ENCODE measurements at regions not wholly inside any gene's neighbourhood (a gene's known extent, or its start where the extent isn't known, plus 50 kb on each side); places are given as distances from the start of the nearest gene placed in this dataset.

DNA sequence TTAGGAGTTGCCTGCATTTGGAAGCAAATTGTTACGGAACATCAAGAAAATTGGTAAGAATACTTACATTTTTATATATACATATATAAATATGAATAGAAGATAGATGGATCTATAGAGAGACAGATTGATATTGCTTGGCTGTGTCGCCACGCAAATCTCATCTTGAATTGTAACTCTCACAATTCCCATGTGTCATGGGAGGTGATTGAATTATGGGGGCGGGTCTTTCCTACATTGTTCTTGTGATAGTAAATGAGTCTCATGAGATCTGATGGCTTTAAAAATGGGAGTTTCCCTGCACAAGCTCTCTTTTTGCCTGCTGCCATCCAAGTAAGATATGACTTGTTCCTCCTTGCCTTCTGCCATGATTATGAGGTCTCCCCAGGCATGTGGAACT is 180.8 kb upstream of the HEY2 start:
- intact Hi-C loops (cut with micrococcal nuclease) = loop anchor here (10.0 kb wide), 1 partner anchor 396 kb away; no protein-coding TSS in a partner anchor
- no peaks in the 10 kb centered on the region for H3K9me1 ChIP-seq (ENCODE audit: insufficient read depth, low read length)
- in situ Hi-C loops (cut with MboI; ENCODE audit: low sequenced_read_pairs) = no loop called here
- no peak overlapping the region for H3K56ac ChIP-seq (ENCODE audit: extremely low read depth, insufficient read depth, low read length)
- BruUV-seq (replicated peaks) = no TSS peak
- DNase-seq (no peak), ATAC-seq (ENCODE audit: low read depth) (no peak)
- no peak overlapping the region for H2BK20ac ChIP-seq (ENCODE audit: low read depth, low read length)
- no peak overlapping the region for H3K18ac ChIP-seq (ENCODE audit: low read depth, low read length)
- POLR2A ChIA-PET (ENCODE audit: unreplicated experiment) = no interaction called here
- H2BK120ac ChIP-seq (ENCODE audit: low read depth, low read length) = no peak overlapping the region
- no peaks in the 10 kb centered on the region for H4K20me1 ChIP-seq (ENCODE audit: insufficient read depth, low read length)
- WGBS, 2 experiments (ENCODE audit: extremely low coverage in 2 of 2, insufficient read length in 1 of 2) = no CpG with 5 or more reads among the region's 4 CpGs
- no peak overlapping the region for H3K9ac ChIP-seq (ENCODE audit: low read depth, low read length)
- H3K27ac ChIP-seq (ENCODE audit: insufficient read depth, low read length) = no peak overlapping the region
- H2BK5ac ChIP-seq (ENCODE audit: low read depth, low read length, poor library complexity, severe bottlenecking) = no peak overlapping the region
- no peaks in the 10 kb centered on the region for H3K4me1 ChIP-seq (ENCODE audit: control insufficient read depth, insufficient read depth, low read length)
- no peak overlapping the region for H3K4ac ChIP-seq (ENCODE audit: low read depth, low read length)
- no peaks in the 10 kb centered on the region for H3K36me3 ChIP-seq (ENCODE audit: control insufficient read depth, insufficient read depth, low read length)
- H3K4me3 ChIP-seq (ENCODE audit: insufficient read depth, low read depth, low read length) = no peak overlapping the region
- no peak overlapping the region for H3K4me2 ChIP-seq (ENCODE audit: low read depth, low read length)
- H3K27me3 ChIP-seq (ENCODE audit: control insufficient read depth, insufficient read depth, low read length) = no peaks in the 10 kb centered on the region
- TF ChIP-seq MAZ (IDR thresholded peaks at IDR 0.05; ENCODE audit: borderline replicate concordance, low read depth, low read length) (no peak), CEBPB (IDR thresholded peaks at IDR 0.05; ENCODE audit: low read depth, low read length) (no peak), RAD21 (IDR thresholded peaks at IDR 0.05; ENCODE audit: low read length) (no peak), FOS (IDR thresholded peaks at IDR 0.05; ENCODE audit: low read depth, low read length) (no peak), POLR2A (IDR thresholded peaks at IDR 0.05; ENCODE audit: low read depth, low read length) (no peak), MAFK (IDR thresholded peaks at IDR 0.05; ENCODE audit: low read depth, low read length) (no peak), BHLHE40 (IDR thresholded peaks at IDR 0.05; ENCODE audit: low read depth, low read length) (no peak), NFE2L2 (IDR thresholded peaks at IDR 0.05; ENCODE audit: low read depth, low read length) (no peak), RFX5 (IDR thresholded peaks at IDR 0.05; ENCODE audit: low read depth, low read length) (no peak), ELK1 (IDR thresholded peaks at IDR 0.05; ENCODE audit: borderline replicate concordance, low read depth, low read length) (no peak), SMC3 (IDR thresholded peaks at IDR 0.05; ENCODE audit: low read depth, low read length) (no peak), RCOR1 (IDR thresholded peaks at IDR 0.05; ENCODE audit: insufficient replicate concordance, low read length) (no peak), CHD1 (IDR thresholded peaks at IDR 0.05; ENCODE audit: low read depth, low read length) (no peak), MXI1 (IDR thresholded peaks at IDR 0.05; ENCODE audit: borderline replicate concordance, low read depth, low read length) (no peak)
- TF ChIP-seq, protein P1, sequence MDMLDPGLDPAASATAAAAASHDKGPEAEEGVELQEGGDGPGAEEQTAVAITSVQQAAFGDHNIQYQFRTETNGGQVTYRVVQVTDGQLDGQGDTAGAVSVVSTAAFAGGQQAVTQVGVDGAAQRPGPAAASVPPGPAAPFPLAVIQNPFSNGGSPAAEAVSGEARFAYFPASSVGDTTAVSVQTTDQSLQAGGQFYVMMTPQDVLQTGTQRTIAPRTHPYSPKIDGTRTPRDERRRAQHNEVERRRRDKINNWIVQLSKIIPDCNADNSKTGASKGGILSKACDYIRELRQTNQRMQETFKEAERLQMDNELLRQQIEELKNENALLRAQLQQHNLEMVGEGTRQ (IDR thresholded peaks at IDR 0.05; ENCODE audit: low read depth, low read length) = no peak
- TF ChIP-seq, protein P2, sequence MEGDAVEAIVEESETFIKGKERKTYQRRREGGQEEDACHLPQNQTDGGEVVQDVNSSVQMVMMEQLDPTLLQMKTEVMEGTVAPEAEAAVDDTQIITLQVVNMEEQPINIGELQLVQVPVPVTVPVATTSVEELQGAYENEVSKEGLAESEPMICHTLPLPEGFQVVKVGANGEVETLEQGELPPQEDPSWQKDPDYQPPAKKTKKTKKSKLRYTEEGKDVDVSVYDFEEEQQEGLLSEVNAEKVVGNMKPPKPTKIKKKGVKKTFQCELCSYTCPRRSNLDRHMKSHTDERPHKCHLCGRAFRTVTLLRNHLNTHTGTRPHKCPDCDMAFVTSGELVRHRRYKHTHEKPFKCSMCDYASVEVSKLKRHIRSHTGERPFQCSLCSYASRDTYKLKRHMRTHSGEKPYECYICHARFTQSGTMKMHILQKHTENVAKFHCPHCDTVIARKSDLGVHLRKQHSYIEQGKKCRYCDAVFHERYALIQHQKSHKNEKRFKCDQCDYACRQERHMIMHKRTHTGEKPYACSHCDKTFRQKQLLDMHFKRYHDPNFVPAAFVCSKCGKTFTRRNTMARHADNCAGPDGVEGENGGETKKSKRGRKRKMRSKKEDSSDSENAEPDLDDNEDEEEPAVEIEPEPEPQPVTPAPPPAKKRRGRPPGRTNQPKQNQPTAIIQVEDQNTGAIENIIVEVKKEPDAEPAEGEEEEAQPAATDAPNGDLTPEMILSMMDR (conservative IDR thresholded peaks at IDR 0.05; ENCODE audit: low read depth, low read length) = no peak
- no peak overlapping the region for H4K5ac ChIP-seq (ENCODE audit: low read depth, low read length)
- no peak overlapping the region for H2AK5ac ChIP-seq (ENCODE audit: low read depth, low read length)
- H4K91ac ChIP-seq (ENCODE audit: insufficient read depth, low read depth, low read length) = no peak overlapping the region
- no peak overlapping the region for H2AFZ ChIP-seq (replicated peaks; ENCODE audit: low read length, poor library complexity)
- no peaks in the 10 kb centered on the region for H3K79me1 ChIP-seq (ENCODE audit: low read depth in 1 of 2, low read length in 2 of 2)
- no peak overlapping the region for H2BK15ac ChIP-seq (ENCODE audit: low read depth, low read length)
- no peak overlapping the region for H3K14ac ChIP-seq (replicated peaks; ENCODE audit: low read depth, low read length)
- H3K23ac ChIP-seq (ENCODE audit: low read depth, low read length) = no peak overlapping the region
- H4K8ac ChIP-seq (ENCODE audit: low read depth in 2 of 2, low read length in 2 of 2) = no peak overlapping the region
- H2AK9ac ChIP-seq (replicated peaks; ENCODE audit: low read depth, low read length, poor library complexity) = no peak overlapping the region
- no peaks in the 10 kb centered on the region for H3K9me3 ChIP-seq (ENCODE audit: control insufficient read depth, insufficient read depth, low read length)
- dilution Hi-C loops (cut with HindIII; ENCODE audit: low sequenced_read_pairs, unreplicated experiment) = no loop called here
- CTCF ChIA-PET = no interaction called here
